SU-DHL-6 (cell line): ENCODE measurements at regions not wholly inside any gene's neighbourhood (a gene's known extent, or its start where the extent isn't known, plus 50 kb on each side); places are given as distances from the start of the nearest gene placed in this dataset.

ENCODE experiments used
- CTCF ChIP-seq: fragments of 200-600 bp; sonication (generic); IDR thresholded peaks from one replicate; pipeline ENCODE4 v1.5.1; 2017; ENCODE audit warnings: antibody characterized with exemption, mild to moderate bottlenecking, low read length, moderate library complexity; ENCODE audit not compliant: insufficient read depth, poor library complexity, severe bottlenecking
- EZH2phosphoT487 ChIP-seq: fragments of 200-600 bp; sonication (generic), shearing (Covaris generic); conservative IDR thresholded peaks from 2 replicates; pipeline ENCODE4 v1.6.1; 2018; ENCODE audit warnings: mild to moderate bottlenecking, antibody characterized with exemption, low read length, moderate library complexity, mixed read lengths

GRCh38 chr13:56424246-56424645, 716.5 kb upstream of the PRR20A start:
- TF ChIP-seq CTCF (no peak), EZH2phosphoT487 (no peak)
